H9 (cell line): ENCODE measurements at regions not wholly inside any gene's neighbourhood (a gene's known extent, or its start where the extent isn't known, plus 50 kb on each side); places are given as distances from the start of the nearest gene placed in this dataset.

Experiments used
- DNase-seq: peaks from one replicate; pipeline ENCODE4 v3.0.0-alpha.2; 2017
- H2AFZ ChIP-seq: one replicate; pipeline ENCODE4 v1.6.1; 2013; ENCODE audit warnings: mild to moderate bottlenecking, low read length, control low read depth, moderate library complexity
- H2AK5ac ChIP-seq: 2 replicates; pipeline ENCODE4 v1.6.1; 2013; ENCODE audit warnings: low read length, control low read depth, mixed read lengths; ENCODE audit not compliant: insufficient read length
- H2BK120ac ChIP-seq: one replicate; pipeline ENCODE4 v1.6.1; 2013; ENCODE audit warnings: low read depth, mild to moderate bottlenecking, low read length, control low read depth, inconsistent platforms; ENCODE audit not compliant: poor library complexity, severe bottlenecking
- H2BK12ac ChIP-seq: 2 replicates; pipeline ENCODE4 v1.6.1; 2013; ENCODE audit warnings: low read length, control low read depth, mixed read lengths, low read depth; ENCODE audit not compliant: insufficient read length
- H2BK15ac ChIP-seq: 2 replicates; pipeline ENCODE4 v1.6.1; 2013; ENCODE audit warnings: low read depth, low read length, control low read depth
- H2BK20ac ChIP-seq: one replicate; pipeline ENCODE4 v1.6.1; 2013; ENCODE audit warnings: low read depth, mild to moderate bottlenecking, low read length, control low read depth, inconsistent platforms; ENCODE audit not compliant: poor library complexity, severe bottlenecking
- H2BK5ac ChIP-seq: 2 replicates; pipeline ENCODE4 v1.6.1; 2013; ENCODE audit warnings: low read length, control low read depth, mixed read lengths; ENCODE audit not compliant: insufficient read length
- H3K14ac ChIP-seq: 2 replicates; pipeline ENCODE4 v1.6.1; 2013; ENCODE audit warnings: low read length, control low read depth; ENCODE audit not compliant: insufficient read depth
- H3K18ac ChIP-seq: 2 replicates; pipeline ENCODE4 v1.6.1; 2013; ENCODE audit warnings: low read depth, mild to moderate bottlenecking, mixed read lengths, low read length, control low read depth; ENCODE audit not compliant: insufficient read length
- H3K23ac ChIP-seq: 2 replicates; pipeline ENCODE4 v1.6.1; 2013; ENCODE audit warnings: low read length, control low read depth, mixed read lengths, low read depth; ENCODE audit not compliant: insufficient read length
- H3K23me2 ChIP-seq: 2 replicates; pipeline ENCODE4 v1.6.1; 2013; ENCODE audit warnings: low read depth, mild to moderate bottlenecking, mixed read lengths, low read length, control low read depth; ENCODE audit not compliant: insufficient read length, poor library complexity, severe bottlenecking
- H3K27ac ChIP-seq: 2 replicates; pipeline ENCODE4 v1.5.1; 2013; ENCODE audit warnings: low read length, control low read depth, mixed read lengths, low read depth; ENCODE audit not compliant: insufficient read length
- H3K27me3 ChIP-seq: 2 replicates; pipeline ENCODE4 v1.6.1; 2013; ENCODE audit warnings: low read length, control low read depth, inconsistent platforms; ENCODE audit not compliant: insufficient read depth
- H3K4ac ChIP-seq: 2 replicates; pipeline ENCODE4 v1.6.1; 2013; ENCODE audit warnings: low read depth, mild to moderate bottlenecking, control low read depth, inconsistent platforms, low read length, moderate library complexity
- H3K4me1 ChIP-seq: 2 replicates; pipeline ENCODE4 v1.6.1; 2013; ENCODE audit warnings: low read length, control low read depth, inconsistent platforms; ENCODE audit not compliant: insufficient read depth
- H3K4me2 ChIP-seq: 2 replicates; pipeline ENCODE4 v1.6.1; 2013; ENCODE audit warnings: low read length, control low read depth, mixed read lengths; ENCODE audit not compliant: insufficient read length, insufficient read depth
- H3K56ac ChIP-seq: 2 replicates; pipeline ENCODE4 v1.6.1; 2013; ENCODE audit warnings: low read depth, mild to moderate bottlenecking, mixed read lengths, low read length, control low read depth; ENCODE audit not compliant: insufficient read length
- H3K79me1 ChIP-seq: 2 replicates; pipeline ENCODE4 v1.6.1; 2013; ENCODE audit warnings: low read depth, mild to moderate bottlenecking, moderate library complexity, low read length, control low read depth, inconsistent platforms; ENCODE audit not compliant: insufficient read depth, poor library complexity, severe bottlenecking
- H3K79me2 ChIP-seq: 2 replicates; pipeline ENCODE4 v1.6.1; 2013; ENCODE audit warnings: low read length, control low read depth, inconsistent platforms; ENCODE audit not compliant: insufficient read depth
- H3K9ac ChIP-seq: 2 replicates; pipeline ENCODE4 v1.6.1; 2013; ENCODE audit warnings: low read length, control low read depth, mixed read lengths; ENCODE audit not compliant: insufficient read length; ENCODE audit errors: extremely low read depth
- H3K9me3 ChIP-seq: one replicate; pipeline ENCODE4 v1.6.1; 2013; ENCODE audit warnings: low read depth, low read length, inconsistent platforms; ENCODE audit not compliant: control insufficient read depth
- H3T11ph ChIP-seq: one replicate; pipeline ENCODE4 v1.6.1; 2013; ENCODE audit warnings: mild to moderate bottlenecking, low read length, control low read depth, inconsistent platforms
- H4K20me1 ChIP-seq: one replicate; pipeline ENCODE4 v1.6.1; 2013; ENCODE audit not compliant: control insufficient read depth, insufficient read length, insufficient read depth
- H4K5ac ChIP-seq: 2 replicates; pipeline ENCODE4 v1.6.1; 2013; ENCODE audit warnings: low read depth, mild to moderate bottlenecking, mixed read lengths, low read length, control low read depth; ENCODE audit not compliant: insufficient read length
- H4K8ac ChIP-seq: replicated peaks from 2 replicates; pipeline ENCODE4 v1.6.1; 2013; ENCODE audit warnings: low read length, control low read depth, mixed read lengths, low read depth; ENCODE audit not compliant: insufficient read length
- H4K91ac ChIP-seq: 2 replicates; pipeline ENCODE4 v1.6.1; 2013; ENCODE audit warnings: low read depth, mild to moderate bottlenecking, moderate library complexity, mixed read lengths, low read length, control low read depth; ENCODE audit not compliant: insufficient read length
- H3K27ac Mint-ChIP-seq, 3 experiments: 2 replicates in 2 of 3; 3 replicates in 1 of 3; pipeline ENCODE4 v1.8.0; 2020 to 2021; ENCODE audit warnings: mixed read lengths in 3 of 3, mild to moderate bottlenecking in 1 of 3, moderate library complexity in 1 of 3
- H3K27me3 Mint-ChIP-seq: 2 replicates; pipeline ENCODE4 v1.8.0; 2021; ENCODE audit warnings: low read depth, mild to moderate bottlenecking, moderate library complexity, mixed read lengths
- H3K36me3 Mint-ChIP-seq, 3 experiments: 2 replicates in 2 of 3; 3 replicates in 1 of 3; pipeline ENCODE4 v1.8.0; 2020 to 2021; ENCODE audit warnings: low read depth in 3 of 3, mixed read lengths in 3 of 3; ENCODE audit not compliant: insufficient read depth in 1 of 3
- H3K4me1 Mint-ChIP-seq, 2 experiments: 2 replicates each; pipeline ENCODE4 v1.8.0; 2020; ENCODE audit warnings: mixed read lengths in 2 of 2
- H3K4me3 Mint-ChIP-seq, 2 experiments: 2 replicates in 1 of 2; 3 replicates in 1 of 2; pipeline ENCODE4 v1.8.0; 2020 to 2021; ENCODE audit warnings: mild to moderate bottlenecking in 2 of 2, mixed read lengths in 2 of 2, moderate library complexity in 1 of 2
- H3K9me3 Mint-ChIP-seq, 2 experiments: 2 replicates in 1 of 2; 3 replicates in 1 of 2; pipeline ENCODE4 v1.8.0; 2020; ENCODE audit warnings: mild to moderate bottlenecking in 2 of 2, mixed read lengths in 2 of 2, moderate library complexity in 1 of 2
- CTCF ChIP-seq: fragments of 200-600 bp; sonication (generic); conservative IDR thresholded peaks from 3 replicates; pipeline ENCODE4 v1.8.0; 2021; ENCODE audit warnings: antibody characterized with exemption, mild to moderate bottlenecking
- WGBS: extraction: QIAGEN DNeasy Blood & Tissue Kit; methylation state at CpG from one replicate; pipeline ENCODE4 v1.1.7; 2013; ENCODE audit warnings: missing lambda C conversion rate, low lambda C conversion rate, mixed read lengths; ENCODE audit not compliant: insufficient read length; ENCODE audit errors: extremely low coverage; 5-methylcytosine and 5-hydroxymethylcytosine counted together

- Histone ChIP-seq H3K79me2 (no peaks in the 10 kb centered on the region), H3K4ac (no peak overlapping the region), H2BK15ac (no peak overlapping the region), H2AFZ (no peak overlapping the region), H2BK120ac (no peak overlapping the region), H2BK20ac (no peak overlapping the region), H3K23me2 (no peaks in the 10 kb centered on the region), H3K79me1 (no peaks in the 10 kb centered on the region), H2AK5ac (no peak overlapping the region), H3K14ac (no peak overlapping the region), H3K4me2 (no peak overlapping the region), H3K18ac (no peak overlapping the region), H3K9me3 (no peaks in the 10 kb centered on the region), H3T11ph (no peak overlapping the region), H3K56ac (no peak overlapping the region), H2BK12ac (no peak overlapping the region), H4K20me1 (no peaks in the 10 kb centered on the region), H4K5ac (no peak overlapping the region), H4K8ac (no peak overlapping the region), H4K91ac (no peak overlapping the region), H3K4me1 (no peaks in the 10 kb centered on the region), H3K27me3 (no peaks in the 10 kb centered on the region), H3K27ac (no peak overlapping the region), H2BK5ac (no peak overlapping the region), H3K23ac (no peak overlapping the region), H3K9ac (no peak overlapping the region)
- no peak overlapping the region for H3K27ac Mint-ChIP-seq
- no peak for DNase-seq
- H3K27me3 Mint-ChIP-seq = no peaks in the 10 kb centered on the region
- no CpG with 5 or more reads among the region's 2 CpGs for whole genome bisulfite sequencing
- no peaks in the 10 kb centered on the region for H3K36me3 Mint-ChIP-seq
- no peaks in the 10 kb centered on the region for H3K4me1 Mint-ChIP-seq
- no peak overlapping the region for H3K4me3 Mint-ChIP-seq
- TF ChIP-seq CTCF = no peak
- no peaks in the 10 kb centered on the region for H3K9me3 Mint-ChIP-seq
These were observed 555.6 kb downstream of the PRR16 start for GRCh38 chr5:121019734-121020133.
